ENCODE measurements at regions not wholly inside any gene's neighbourhood (a gene's known extent, or its start where the extent isn't known, plus 50 kb on each side); places are given as distances from the start of the nearest gene placed in this dataset.

DNA sequence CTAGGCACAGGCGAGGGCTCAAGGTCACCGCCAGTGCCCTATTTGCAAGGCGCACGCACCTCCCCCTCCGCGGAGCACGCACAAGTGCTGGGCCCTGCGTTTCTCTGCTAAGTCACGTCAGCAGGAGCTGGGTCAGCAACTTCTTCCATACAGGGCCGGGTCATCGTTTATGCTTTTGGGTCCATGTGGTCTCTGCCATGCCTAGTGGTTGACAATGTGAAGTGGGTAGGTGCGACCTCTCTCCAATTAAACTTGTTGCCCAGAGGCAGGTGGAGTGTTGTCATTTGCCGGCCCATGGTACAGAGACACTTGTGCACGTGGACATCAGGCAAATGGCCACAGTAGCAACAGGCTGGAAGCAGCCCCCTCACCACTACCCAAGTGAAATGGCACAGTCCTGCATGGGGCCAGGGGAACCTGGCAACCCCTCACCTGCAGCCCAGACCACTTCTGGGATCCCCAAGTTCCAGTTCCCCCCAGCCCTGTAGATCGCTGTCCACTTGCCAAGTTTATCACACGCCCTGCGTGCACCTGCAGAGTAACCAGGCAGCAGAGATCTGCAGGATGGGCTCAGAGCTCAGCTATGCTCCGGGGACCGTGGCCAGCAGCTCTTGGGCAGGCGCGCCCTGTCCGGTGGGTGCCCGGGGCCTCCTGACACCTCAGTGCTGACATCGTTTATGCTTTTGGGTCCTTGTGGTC is 86.1 kb upstream of the PPP2R2D start:
- H3K4me3 Mint-ChIP-seq: no peak overlapping the region
- no peaks in the 10 kb centered on the region for H3K9me3 ChIP-seq (ENCODE audit: control insufficient read depth, low read depth, low read length)
- no peaks in the 10 kb centered on the region for H4K20me1 ChIP-seq (ENCODE audit: control insufficient read depth, insufficient read depth, insufficient read length)
- peak overlapping the region in 2 of 3 experiments; percentile 10 to 19; a peak in 2 of 7 replicates for H3K27ac Mint-ChIP-seq
- H3K18ac ChIP-seq (ENCODE audit: insufficient read length, low read depth, low read length): no peak overlapping the region
- H4K8ac ChIP-seq (replicated peaks; ENCODE audit: insufficient read length, low read depth, low read length): no peak overlapping the region
- H2BK120ac ChIP-seq (ENCODE audit: low read depth, low read length, poor library complexity, severe bottlenecking): no peak overlapping the region
- no peaks in the 10 kb centered on the region for H3K9me3 Mint-ChIP-seq
- no peak overlapping the region for H3T11ph ChIP-seq (ENCODE audit: low read length)
- H3K23me2 ChIP-seq (ENCODE audit: insufficient read length, low read depth, low read length, poor library complexity, severe bottlenecking): no peaks in the 10 kb centered on the region
- H3K79me1 ChIP-seq (ENCODE audit: insufficient read depth, low read depth, low read length, poor library complexity, severe bottlenecking): no peaks in the 10 kb centered on the region
- H2BK12ac ChIP-seq (ENCODE audit: insufficient read length, low read depth, low read length): no peak overlapping the region
- no peak overlapping the region for H4K5ac ChIP-seq (ENCODE audit: insufficient read length, low read depth, low read length)
- no peak overlapping the region for H3K4me2 ChIP-seq (ENCODE audit: insufficient read depth, insufficient read length, low read length)
- no peak overlapping the region for H2AK5ac ChIP-seq (ENCODE audit: insufficient read length, low read length)
- no peak overlapping the region for H3K56ac ChIP-seq (ENCODE audit: insufficient read length, low read depth, low read length)
- no peak overlapping the region for H3K14ac ChIP-seq (ENCODE audit: insufficient read depth, low read length)
- H2BK20ac ChIP-seq (ENCODE audit: low read depth, low read length, poor library complexity, severe bottlenecking): no peak overlapping the region
- H2BK15ac ChIP-seq (ENCODE audit: low read depth, low read length): no peak overlapping the region
- no peak overlapping the region for H3K4ac ChIP-seq (ENCODE audit: low read depth, low read length)
- H3K4me1 ChIP-seq (ENCODE audit: insufficient read depth, low read length): no peaks in the 10 kb centered on the region
- peak; percentile 34 for DNase-seq
- no peaks in the 10 kb centered on the region for H3K36me3 Mint-ChIP-seq (ENCODE audit: insufficient read depth in 1 of 3, low read depth in 3 of 3)
- H3K27me3 ChIP-seq (ENCODE audit: insufficient read depth, low read length): no peaks in the 10 kb centered on the region
- peaks cover 12 to 24% of the 10 kb centered on the region in 2 experiments for H3K4me1 Mint-ChIP-seq
- TF ChIP-seq, protein P1, sequence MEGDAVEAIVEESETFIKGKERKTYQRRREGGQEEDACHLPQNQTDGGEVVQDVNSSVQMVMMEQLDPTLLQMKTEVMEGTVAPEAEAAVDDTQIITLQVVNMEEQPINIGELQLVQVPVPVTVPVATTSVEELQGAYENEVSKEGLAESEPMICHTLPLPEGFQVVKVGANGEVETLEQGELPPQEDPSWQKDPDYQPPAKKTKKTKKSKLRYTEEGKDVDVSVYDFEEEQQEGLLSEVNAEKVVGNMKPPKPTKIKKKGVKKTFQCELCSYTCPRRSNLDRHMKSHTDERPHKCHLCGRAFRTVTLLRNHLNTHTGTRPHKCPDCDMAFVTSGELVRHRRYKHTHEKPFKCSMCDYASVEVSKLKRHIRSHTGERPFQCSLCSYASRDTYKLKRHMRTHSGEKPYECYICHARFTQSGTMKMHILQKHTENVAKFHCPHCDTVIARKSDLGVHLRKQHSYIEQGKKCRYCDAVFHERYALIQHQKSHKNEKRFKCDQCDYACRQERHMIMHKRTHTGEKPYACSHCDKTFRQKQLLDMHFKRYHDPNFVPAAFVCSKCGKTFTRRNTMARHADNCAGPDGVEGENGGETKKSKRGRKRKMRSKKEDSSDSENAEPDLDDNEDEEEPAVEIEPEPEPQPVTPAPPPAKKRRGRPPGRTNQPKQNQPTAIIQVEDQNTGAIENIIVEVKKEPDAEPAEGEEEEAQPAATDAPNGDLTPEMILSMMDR (conservative IDR thresholded peaks at IDR 0.05): no peak
- H3K9ac ChIP-seq (ENCODE audit: extremely low read depth, insufficient read length, low read length): no peak overlapping the region
- no peaks in the 10 kb centered on the region for H3K79me2 ChIP-seq (ENCODE audit: insufficient read depth, low read length)
- WGBS (ENCODE audit: extremely low coverage, insufficient read length, low lambda C conversion rate): no CpG with 5 or more reads among the region's 24 CpGs
- H3K27me3 Mint-ChIP-seq (ENCODE audit: low read depth): no peaks in the 10 kb centered on the region
- no peak overlapping the region for H4K91ac ChIP-seq (ENCODE audit: insufficient read length, low read depth, low read length)
- no peak overlapping the region for H2AFZ ChIP-seq (ENCODE audit: low read length)
- H3K23ac ChIP-seq (ENCODE audit: insufficient read length, low read depth, low read length): no peak overlapping the region
- H2BK5ac ChIP-seq (ENCODE audit: insufficient read length, low read length): no peak overlapping the region
- H3K27ac ChIP-seq (ENCODE audit: insufficient read length, low read depth, low read length): no peak overlapping the region
